HL-60 (cell line): ENCODE measurements at regions not wholly inside any gene's neighbourhood (a gene's known extent, or its start where the extent isn't known, plus 50 kb on each side); places are given as distances from the start of the nearest gene placed in this dataset.

Experiments used
- DNase-seq, 2 experiments: peaks; one replicate each; pipeline ENCODE4 v3.0.0-alpha.2; 2010 to 2020; ENCODE audit warnings: low read depth in 1 of 2, low spot score in 1 of 2
- H3K27ac ChIP-seq: fragments of 250-450 bp; sonication (Bioruptor Pico); replicated peaks from 2 replicates; pipeline ENCODE4 v1.5.1; 2020; ENCODE audit warnings: mild to moderate bottlenecking, moderate library complexity
- H3K27me3 ChIP-seq: fragments of 250-450 bp; sonication (Bioruptor Pico); 2 replicates; pipeline ENCODE4 v1.5.1; 2021; ENCODE audit warnings: mild to moderate bottlenecking, moderate library complexity; ENCODE audit not compliant: insufficient read depth, poor library complexity, severe bottlenecking
- H3K4me3 ChIP-seq: replicated peaks from 2 replicates; pipeline ENCODE4 v1.5.1; 2011; ENCODE audit warnings: mild to moderate bottlenecking, control low read depth, low read length; ENCODE audit not compliant: insufficient read depth
- GABPA ChIP-seq: IDR thresholded peaks from 2 replicates; pipeline ENCODE4 v1.6.1; 2012; ENCODE audit warnings: low read depth
- POLR2AphosphoS5 ChIP-seq: IDR thresholded peaks from 2 replicates; pipeline ENCODE4 v1.6.1; 2012; ENCODE audit warnings: low read depth
- SPI1 ChIP-seq: IDR thresholded peaks from 2 replicates; pipeline ENCODE4 v1.6.1; 2012; ENCODE audit warnings: low read depth, mild to moderate bottlenecking, borderline replicate concordance
- TF ChIP-seq, protein P1 (sequence below): IDR thresholded peaks from 2 replicates; pipeline ENCODE4 v1.6.1; 2012; ENCODE audit warnings: low read depth; ENCODE audit not compliant: insufficient replicate concordance
- TF ChIP-seq, protein P2 (sequence below): IDR thresholded peaks from one replicate; pipeline ENCODE4 v1.5.1; 2011; ENCODE audit warnings: low read length, control low read depth, inconsistent platforms; ENCODE audit not compliant: insufficient read depth

GRCh38 chr13:70932511-70932910, 824.3 kb upstream of the KLHL1 start:
- no peak overlapping the region for H3K27ac ChIP-seq
- no peak overlapping the region for H3K4me3 ChIP-seq
- TF ChIP-seq, protein P1, sequence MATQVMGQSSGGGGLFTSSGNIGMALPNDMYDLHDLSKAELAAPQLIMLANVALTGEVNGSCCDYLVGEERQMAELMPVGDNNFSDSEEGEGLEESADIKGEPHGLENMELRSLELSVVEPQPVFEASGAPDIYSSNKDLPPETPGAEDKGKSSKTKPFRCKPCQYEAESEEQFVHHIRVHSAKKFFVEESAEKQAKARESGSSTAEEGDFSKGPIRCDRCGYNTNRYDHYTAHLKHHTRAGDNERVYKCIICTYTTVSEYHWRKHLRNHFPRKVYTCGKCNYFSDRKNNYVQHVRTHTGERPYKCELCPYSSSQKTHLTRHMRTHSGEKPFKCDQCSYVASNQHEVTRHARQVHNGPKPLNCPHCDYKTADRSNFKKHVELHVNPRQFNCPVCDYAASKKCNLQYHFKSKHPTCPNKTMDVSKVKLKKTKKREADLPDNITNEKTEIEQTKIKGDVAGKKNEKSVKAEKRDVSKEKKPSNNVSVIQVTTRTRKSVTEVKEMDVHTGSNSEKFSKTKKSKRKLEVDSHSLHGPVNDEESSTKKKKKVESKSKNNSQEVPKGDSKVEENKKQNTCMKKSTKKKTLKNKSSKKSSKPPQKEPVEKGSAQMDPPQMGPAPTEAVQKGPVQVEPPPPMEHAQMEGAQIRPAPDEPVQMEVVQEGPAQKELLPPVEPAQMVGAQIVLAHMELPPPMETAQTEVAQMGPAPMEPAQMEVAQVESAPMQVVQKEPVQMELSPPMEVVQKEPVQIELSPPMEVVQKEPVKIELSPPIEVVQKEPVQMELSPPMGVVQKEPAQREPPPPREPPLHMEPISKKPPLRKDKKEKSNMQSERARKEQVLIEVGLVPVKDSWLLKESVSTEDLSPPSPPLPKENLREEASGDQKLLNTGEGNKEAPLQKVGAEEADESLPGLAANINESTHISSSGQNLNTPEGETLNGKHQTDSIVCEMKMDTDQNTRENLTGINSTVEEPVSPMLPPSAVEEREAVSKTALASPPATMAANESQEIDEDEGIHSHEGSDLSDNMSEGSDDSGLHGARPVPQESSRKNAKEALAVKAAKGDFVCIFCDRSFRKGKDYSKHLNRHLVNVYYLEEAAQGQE: no peak
- no peak for TF ChIP-seq GABPA
- TF ChIP-seq POLR2AphosphoS5: no peak
- TF ChIP-seq, protein P2, sequence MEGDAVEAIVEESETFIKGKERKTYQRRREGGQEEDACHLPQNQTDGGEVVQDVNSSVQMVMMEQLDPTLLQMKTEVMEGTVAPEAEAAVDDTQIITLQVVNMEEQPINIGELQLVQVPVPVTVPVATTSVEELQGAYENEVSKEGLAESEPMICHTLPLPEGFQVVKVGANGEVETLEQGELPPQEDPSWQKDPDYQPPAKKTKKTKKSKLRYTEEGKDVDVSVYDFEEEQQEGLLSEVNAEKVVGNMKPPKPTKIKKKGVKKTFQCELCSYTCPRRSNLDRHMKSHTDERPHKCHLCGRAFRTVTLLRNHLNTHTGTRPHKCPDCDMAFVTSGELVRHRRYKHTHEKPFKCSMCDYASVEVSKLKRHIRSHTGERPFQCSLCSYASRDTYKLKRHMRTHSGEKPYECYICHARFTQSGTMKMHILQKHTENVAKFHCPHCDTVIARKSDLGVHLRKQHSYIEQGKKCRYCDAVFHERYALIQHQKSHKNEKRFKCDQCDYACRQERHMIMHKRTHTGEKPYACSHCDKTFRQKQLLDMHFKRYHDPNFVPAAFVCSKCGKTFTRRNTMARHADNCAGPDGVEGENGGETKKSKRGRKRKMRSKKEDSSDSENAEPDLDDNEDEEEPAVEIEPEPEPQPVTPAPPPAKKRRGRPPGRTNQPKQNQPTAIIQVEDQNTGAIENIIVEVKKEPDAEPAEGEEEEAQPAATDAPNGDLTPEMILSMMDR: no peak
- no peak for TF ChIP-seq SPI1
- DNase-seq: no peak
- no peaks in the 10 kb centered on the region for H3K27me3 ChIP-seq

GRCh38 chr13:70923863-70924752, 815.9 kb upstream of the KLHL1 start:
- TF ChIP-seq, protein P2: no peak
- TF ChIP-seq GABPA (no peak), POLR2AphosphoS5 (no peak), SPI1 (no peak)
- TF ChIP-seq, protein P1: no peak
- Histone ChIP-seq H3K4me3 (no peak overlapping the region), H3K27me3 (no peaks in the 10 kb centered on the region), H3K27ac (no peak overlapping the region)
- no peak for DNase-seq

DNA sequence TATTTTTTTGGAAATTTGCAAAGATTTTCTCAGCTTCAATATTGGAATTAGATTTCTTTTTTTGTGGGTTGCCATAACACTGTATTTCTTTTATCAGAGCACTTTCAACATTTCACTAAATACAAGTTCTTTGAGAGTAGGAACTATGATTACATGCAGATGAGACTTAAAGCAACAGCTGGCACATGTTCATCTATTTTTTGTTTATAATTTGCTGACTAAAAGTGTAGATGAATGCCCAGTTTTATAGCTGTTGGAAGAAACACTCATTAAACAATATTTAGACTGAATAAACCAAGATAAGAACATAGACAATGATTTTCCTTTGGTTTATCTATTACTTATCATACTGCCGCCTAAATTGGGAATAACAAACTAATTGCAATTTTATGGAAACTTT, 803.0 kb upstream of the KLHL1 start:
- no peak for DNase-seq
- H3K4me3 ChIP-seq: no peak overlapping the region
- TF ChIP-seq SPI1 (no peak), GABPA (no peak), POLR2AphosphoS5 (no peak)
- TF ChIP-seq, protein P2: no peak
- TF ChIP-seq, protein P1: no peak
- no peaks in the 10 kb centered on the region for H3K27me3 ChIP-seq
- no peak overlapping the region for H3K27ac ChIP-seq
